IMR-90 (cell line): ENCODE measurements at regions not wholly inside any gene's neighbourhood (a gene's known extent, or its start where the extent isn't known, plus 50 kb on each side); places are given as distances from the start of the nearest gene placed in this dataset.

Experiments used
- CHD1 ChIP-seq: IDR thresholded peaks from 2 replicates; pipeline ENCODE4 v1.6.1; 2012; ENCODE audit warnings: low read depth, low read length, improper control_type of control experiment
- CTCF ChIP-seq: conservative IDR thresholded peaks from 2 replicates; pipeline ENCODE4 v1.5.1; 2012; ENCODE audit warnings: mild to moderate bottlenecking, low read depth, low read length, improper control_type of control experiment
- ELK1 ChIP-seq: fragments of 150-350 bp; IDR thresholded peaks from 2 replicates; pipeline ENCODE4 v1.6.1; 2016; ENCODE audit warnings: low read depth, mild to moderate bottlenecking, low read length, moderate library complexity, borderline replicate concordance
- FOS ChIP-seq: fragments of 150-350 bp; IDR thresholded peaks from 2 replicates; pipeline ENCODE4 v1.6.1; 2016; ENCODE audit warnings: low read depth, low read length
- MAZ ChIP-seq: IDR thresholded peaks from 2 replicates; pipeline ENCODE4 v1.6.1; 2012; ENCODE audit warnings: low read depth, mild to moderate bottlenecking, low read length, improper control_type of control experiment, moderate library complexity, borderline replicate concordance
- MXI1 ChIP-seq: IDR thresholded peaks from 2 replicates; pipeline ENCODE4 v1.6.1; 2012; ENCODE audit warnings: low read depth, mild to moderate bottlenecking, low read length, moderate library complexity, borderline replicate concordance
- POLR2A ChIP-seq: IDR thresholded peaks from 2 replicates; pipeline ENCODE4 v1.6.1; 2012; ENCODE audit warnings: mild to moderate bottlenecking, low read depth, low read length
- RFX5 ChIP-seq: IDR thresholded peaks from 2 replicates; pipeline ENCODE4 v1.8.0; 2012; ENCODE audit warnings: low read depth, mild to moderate bottlenecking, low read length, moderate library complexity
- SMC3 ChIP-seq: fragments of 150-350 bp; IDR thresholded peaks from 2 replicates; pipeline ENCODE4 v1.6.1; 2016; ENCODE audit warnings: low read depth, mild to moderate bottlenecking, antibody characterized with exemption, low read length, moderate library complexity
- USF2 ChIP-seq: fragments of 150-350 bp; IDR thresholded peaks from 2 replicates; pipeline ENCODE4 v1.6.1; 2017; ENCODE audit warnings: mild to moderate bottlenecking, antibody characterized with exemption, low read length, low read depth

GRCh38 chr7:112634107-112634506, 153.3 kb downstream of the LSMEM1 start:
- TF ChIP-seq POLR2A (no peak), CTCF (no peak), SMC3 (no peak), RFX5 (no peak), CHD1 (no peak), MXI1 (no peak), FOS (no peak), ELK1 (no peak), MAZ (no peak), USF2 (no peak)
